HepG2 (cell line): ENCODE measurements at regions not wholly inside any gene's neighbourhood (a gene's known extent, or its start where the extent isn't known, plus 50 kb on each side); places are given as distances from the start of the nearest gene placed in this dataset.

Source experiments
- CBX5 ChIP-seq: sonication (generic); formaldehyde crosslinking; IDR thresholded peaks from 2 replicates; pipeline ENCODE4 v1.4.0; 2020; ENCODE audit warnings: missing genetic modification reagents, borderline replicate concordance
- EZH2 ChIP-seq: conservative IDR thresholded peaks from 2 replicates; pipeline ENCODE4 v1.6.1; 2012; ENCODE audit warnings: mild to moderate bottlenecking, low read depth, low read length, moderate library complexity
- HNF4A ChIP-seq: sonication (generic); formaldehyde crosslinking; IDR thresholded peaks from 2 replicates; pipeline ENCODE4 v1.4.0; 2020; ENCODE audit warnings: missing genetic modification reagents
- KAT2B ChIP-seq: fragments of 150-350 bp; IDR thresholded peaks from 2 replicates; pipeline ENCODE4 v1.6.1; 2014; ENCODE audit warnings: low read depth, low read length, borderline replicate concordance
- POLR2A ChIP-seq, 2 experiments: IDR thresholded peaks; 2 replicates each; pipeline ENCODE4 v1.6.1; 2011; ENCODE audit warnings: low read depth in 2 of 2, low read length in 2 of 2, mild to moderate bottlenecking in 1 of 2, moderate library complexity in 1 of 2; ENCODE audit not compliant: insufficient read depth in 1 of 2
- SIN3A ChIP-seq: IDR thresholded peaks from 2 replicates; pipeline ENCODE4 v1.6.1; 2011; ENCODE audit warnings: low read depth, mild to moderate bottlenecking, control low read depth, low read length, borderline replicate concordance
- SMAD3 ChIP-seq: sonication (generic); formaldehyde crosslinking; IDR thresholded peaks from 2 replicates; pipeline ENCODE4 v1.4.0; 2020; ENCODE audit warnings: missing genetic modification reagents
- SNRNP70 ChIP-seq: fragments of 200-400 bp; formaldehyde crosslinking; IDR thresholded peaks from 2 replicates; pipeline ENCODE4 v1.6.1; 2017; ENCODE audit warnings: mild to moderate bottlenecking, low read depth, low read length, moderate library complexity
- ZBTB44 ChIP-seq: sonication (generic); formaldehyde crosslinking; IDR thresholded peaks from 2 replicates; pipeline ENCODE4 v1.4.0; 2020; ENCODE audit warnings: missing genetic modification reagents
- ZNF282 ChIP-seq: fragments of 450-650 bp; IDR thresholded peaks from 2 replicates; pipeline ENCODE4 v1.6.1; 2018; ENCODE audit not compliant: partially characterized antibody
- TF ChIP-seq, protein P1 (sequence below): sonication (generic); formaldehyde crosslinking; IDR thresholded peaks from 2 replicates; pipeline ENCODE4 v1.5.0; 2020; ENCODE audit warnings: mild to moderate bottlenecking, missing genetic modification reagents, moderate library complexity

DNA sequence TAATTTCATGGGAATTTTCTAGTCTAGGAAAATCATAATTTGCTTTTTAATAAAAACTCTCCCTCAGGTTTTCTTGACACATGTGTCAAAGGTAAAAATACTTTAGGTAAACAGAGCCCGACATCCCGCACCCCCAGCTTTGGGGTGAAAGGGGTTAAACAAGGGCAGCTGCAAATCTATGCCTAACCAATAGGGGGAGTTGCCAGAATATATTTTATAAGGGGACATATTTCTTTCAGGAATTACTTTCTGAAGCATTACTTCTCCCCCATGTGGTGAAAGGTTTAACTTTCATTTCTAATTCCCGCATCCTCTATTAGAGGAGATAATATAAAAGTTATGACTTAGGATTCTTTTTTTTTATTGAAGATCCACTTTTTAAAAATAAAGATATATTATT lies 53.9 kb upstream of the HEPH start:
- TF ChIP-seq, protein P1, sequence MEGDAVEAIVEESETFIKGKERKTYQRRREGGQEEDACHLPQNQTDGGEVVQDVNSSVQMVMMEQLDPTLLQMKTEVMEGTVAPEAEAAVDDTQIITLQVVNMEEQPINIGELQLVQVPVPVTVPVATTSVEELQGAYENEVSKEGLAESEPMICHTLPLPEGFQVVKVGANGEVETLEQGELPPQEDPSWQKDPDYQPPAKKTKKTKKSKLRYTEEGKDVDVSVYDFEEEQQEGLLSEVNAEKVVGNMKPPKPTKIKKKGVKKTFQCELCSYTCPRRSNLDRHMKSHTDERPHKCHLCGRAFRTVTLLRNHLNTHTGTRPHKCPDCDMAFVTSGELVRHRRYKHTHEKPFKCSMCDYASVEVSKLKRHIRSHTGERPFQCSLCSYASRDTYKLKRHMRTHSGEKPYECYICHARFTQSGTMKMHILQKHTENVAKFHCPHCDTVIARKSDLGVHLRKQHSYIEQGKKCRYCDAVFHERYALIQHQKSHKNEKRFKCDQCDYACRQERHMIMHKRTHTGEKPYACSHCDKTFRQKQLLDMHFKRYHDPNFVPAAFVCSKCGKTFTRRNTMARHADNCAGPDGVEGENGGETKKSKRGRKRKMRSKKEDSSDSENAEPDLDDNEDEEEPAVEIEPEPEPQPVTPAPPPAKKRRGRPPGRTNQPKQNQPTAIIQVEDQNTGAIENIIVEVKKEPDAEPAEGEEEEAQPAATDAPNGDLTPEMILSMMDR (CRISPR knock-in tag): no peak
- no peak for TF ChIP-seq SMAD3 (CRISPR knock-in tag)
- no peak for TF ChIP-seq ZNF282
- TF ChIP-seq SIN3A: no peak
- TF ChIP-seq KAT2B: no peak
- TF ChIP-seq SNRNP70: no peak
- no peak for TF ChIP-seq EZH2
- no peak for TF ChIP-seq POLR2A (IDR thresholded peaks at IDR 0.05; ENCODE audit: insufficient read depth in 1 of 2, low read depth in 2 of 2, low read length in 2 of 2)
- no peak for TF ChIP-seq CBX5 (CRISPR knock-in tag)
- no peak for TF ChIP-seq ZBTB44 (CRISPR knock-in tag)
- TF ChIP-seq HNF4A (CRISPR knock-in tag): no peak
